OCI-LY7 (cell line): ENCODE measurements at regions not wholly inside any gene's neighbourhood (a gene's known extent, or its start where the extent isn't known, plus 50 kb on each side); places are given as distances from the start of the nearest gene placed in this dataset.
"Not testable (repeated sequence)": the region's sequence is repeated elsewhere in the genome, so short reads cannot be mapped to it uniquely, and the experiment has no call there.

Source experiments
- BruUV-seq: library from RNA; stranded (reverse); fragments of 400-500 nt; replicated peaks from 2 replicates; lab custom pipeline; 2021; lab: Mats Ljungman, UMichigan
- CTCF ChIA-PET: fragments of 300-600 bp; sonication (Branson Sonifier 250); formaldehyde crosslinking; loops from one replicate; lab custom pipeline; 2022; ENCODE audit warnings: antibody characterized with exemption; ENCODE audit not compliant: unreplicated experiment; lab: Charles Lee
- POLR2A ChIA-PET: fragments of 300-600 bp; sonication (Branson Sonifier 250); formaldehyde crosslinking; loops from one replicate; lab custom pipeline; 2022; ENCODE audit warnings: antibody characterized with exemption; lab: Charles Lee
- DNase-seq: peaks from one replicate; pipeline ENCODE4 v3.0.0-alpha.2; 2015; ENCODE audit warnings: low spot score
- H2AFZ ChIP-seq: fragments of 200-600 bp; sonication (generic), shearing (Covaris generic); 2 replicates; pipeline ENCODE4 v1.6.1; 2014; ENCODE audit warnings: mild to moderate bottlenecking, antibody characterized with exemption, low read length, moderate library complexity
- H3K27ac ChIP-seq: fragments of 200-600 bp; sonication (generic); 2 replicates; pipeline ENCODE4 v1.5.1; 2014; ENCODE audit warnings: mixed run types, low read depth, mild to moderate bottlenecking, moderate library complexity, low read length, inconsistent platforms; ENCODE audit not compliant: poor library complexity, severe bottlenecking
- H3K36me3 ChIP-seq: fragments of 200-600 bp; sonication (generic); 2 replicates; pipeline ENCODE4 v1.6.1; 2014; ENCODE audit warnings: mild to moderate bottlenecking, antibody characterized with exemption, low read length, moderate library complexity, mixed read lengths; ENCODE audit not compliant: insufficient read depth
- H3K4me1 ChIP-seq: fragments of 200-600 bp; sonication (generic); 2 replicates; pipeline ENCODE4 v1.5.1; 2014; ENCODE audit warnings: mild to moderate bottlenecking, low read length; ENCODE audit not compliant: insufficient read depth, poor library complexity, severe bottlenecking
- H3K4me2 ChIP-seq: fragments of 200-600 bp; sonication (generic); 2 replicates; pipeline ENCODE4 v1.6.1; 2014; ENCODE audit warnings: mild to moderate bottlenecking, low read length
- H3K4me3 ChIP-seq: fragments of 200-600 bp; sonication (generic); 2 replicates; pipeline ENCODE4 v1.5.1; 2014; ENCODE audit warnings: mild to moderate bottlenecking, low read depth, low read length; ENCODE audit not compliant: poor library complexity, severe bottlenecking
- H3K79me2 ChIP-seq: fragments of 200-600 bp; sonication (generic); 2 replicates; pipeline ENCODE4 v1.6.1; 2016; ENCODE audit warnings: low read depth, mild to moderate bottlenecking, low read length, moderate library complexity, mixed read lengths; ENCODE audit not compliant: insufficient read depth
- H3K9me2 ChIP-seq: fragments of 200-600 bp; sonication (generic); 2 replicates; pipeline ENCODE4 v1.6.1; 2016; ENCODE audit warnings: mild to moderate bottlenecking, low read length, mixed read lengths; ENCODE audit not compliant: insufficient read depth
- H3K9me3 ChIP-seq: fragments of 200-600 bp; sonication (generic); 2 replicates; pipeline ENCODE4 v1.6.1; 2014; ENCODE audit warnings: mild to moderate bottlenecking, mixed run types, low read length, mixed read lengths
- H4K20me1 ChIP-seq: fragments of 200-600 bp; sonication (generic); 2 replicates; pipeline ENCODE4 v1.6.1; 2014; ENCODE audit warnings: mild to moderate bottlenecking, antibody characterized with exemption, low read length, moderate library complexity, mixed read lengths; ENCODE audit not compliant: insufficient read depth
- EZH2phosphoT487 ChIP-seq: fragments of 200-600 bp; sonication (generic); IDR thresholded peaks from 2 replicates; pipeline ENCODE4 v1.6.1; 2018; ENCODE audit warnings: low read depth, borderline replicate concordance, mild to moderate bottlenecking, mixed run types, antibody characterized with exemption, low read length, moderate library complexity, mixed read lengths
- intact Hi-C: fragments of 100-400 bp; cut with micrococcal nuclease; formaldehyde crosslinking; loops from one replicate; pipeline ENCODE4 v1.10.0; 2022; ENCODE audit not compliant: unreplicated experiment
- TF ChIP-seq, protein P1 (sequence below): fragments of 200-600 bp; sonication (generic); conservative IDR thresholded peaks from 2 replicates; pipeline ENCODE4 v1.5.1; 2014; ENCODE audit warnings: mild to moderate bottlenecking, antibody characterized with exemption, low read length, moderate library complexity, mixed read lengths

DNA sequence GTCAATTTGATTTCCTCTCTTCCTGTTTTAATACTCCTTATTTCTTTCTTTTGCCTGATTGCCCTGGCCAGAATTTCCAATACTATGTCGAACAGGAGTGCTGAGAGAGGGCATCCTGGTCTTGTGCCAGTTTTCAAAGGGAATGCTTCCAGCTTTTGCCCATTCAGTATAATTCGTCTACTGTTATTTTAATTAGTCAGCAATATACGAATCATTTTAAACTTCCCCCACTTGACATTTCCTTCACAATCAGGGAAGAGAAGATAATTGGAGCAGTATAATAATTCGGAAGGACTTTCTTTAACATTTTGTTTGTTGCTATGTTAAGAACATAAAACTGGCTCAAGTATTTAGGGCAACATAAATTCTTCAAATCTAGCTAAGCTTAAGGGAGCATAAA lies 860.3 kb upstream of the SLC35B3 start:
- Histone ChIP-seq H3K79me2 (no peaks in the 10 kb centered on the region), H4K20me1 (no peaks in the 10 kb centered on the region), H3K4me3 (no peak overlapping the region), H3K9me3 (no peaks in the 10 kb centered on the region), H3K36me3 (no peaks in the 10 kb centered on the region), H3K4me1 (no peaks in the 10 kb centered on the region), H2AFZ (no peak overlapping the region), H3K27ac (no peak overlapping the region), H3K4me2 (no peak overlapping the region), H3K9me2 (no peaks in the 10 kb centered on the region)
- ChIA-PET POLR2A (no interaction called here), CTCF (no interaction called here)
- intact Hi-C loops: no loop called here
- TF ChIP-seq, protein P1, sequence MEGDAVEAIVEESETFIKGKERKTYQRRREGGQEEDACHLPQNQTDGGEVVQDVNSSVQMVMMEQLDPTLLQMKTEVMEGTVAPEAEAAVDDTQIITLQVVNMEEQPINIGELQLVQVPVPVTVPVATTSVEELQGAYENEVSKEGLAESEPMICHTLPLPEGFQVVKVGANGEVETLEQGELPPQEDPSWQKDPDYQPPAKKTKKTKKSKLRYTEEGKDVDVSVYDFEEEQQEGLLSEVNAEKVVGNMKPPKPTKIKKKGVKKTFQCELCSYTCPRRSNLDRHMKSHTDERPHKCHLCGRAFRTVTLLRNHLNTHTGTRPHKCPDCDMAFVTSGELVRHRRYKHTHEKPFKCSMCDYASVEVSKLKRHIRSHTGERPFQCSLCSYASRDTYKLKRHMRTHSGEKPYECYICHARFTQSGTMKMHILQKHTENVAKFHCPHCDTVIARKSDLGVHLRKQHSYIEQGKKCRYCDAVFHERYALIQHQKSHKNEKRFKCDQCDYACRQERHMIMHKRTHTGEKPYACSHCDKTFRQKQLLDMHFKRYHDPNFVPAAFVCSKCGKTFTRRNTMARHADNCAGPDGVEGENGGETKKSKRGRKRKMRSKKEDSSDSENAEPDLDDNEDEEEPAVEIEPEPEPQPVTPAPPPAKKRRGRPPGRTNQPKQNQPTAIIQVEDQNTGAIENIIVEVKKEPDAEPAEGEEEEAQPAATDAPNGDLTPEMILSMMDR: no peak
- no peak for TF ChIP-seq EZH2phosphoT487
- no TSS peak for BruUV-seq
- no peak for DNase-seq

- Histone ChIP-seq H2AFZ (no peak overlapping the region), H3K4me3 (no peak overlapping the region), H3K4me2 (no peak overlapping the region), H3K36me3 (no peaks in the 10 kb centered on the region), H3K79me2 (no peaks in the 10 kb centered on the region), H4K20me1 (no peaks in the 10 kb centered on the region), H3K9me3 (no peaks in the 10 kb centered on the region), H3K4me1 (no peaks in the 10 kb centered on the region), H3K9me2 (no peaks in the 10 kb centered on the region), H3K27ac (no peak overlapping the region)
- CTCF ChIA-PET: no interaction called here
- TF ChIP-seq EZH2phosphoT487: no peak
- TF ChIP-seq, protein P1: no peak
- intact Hi-C loops: no loop called here
- BruUV-seq: no TSS peak
- no peak for DNase-seq
- POLR2A ChIA-PET: no interaction called here
These were observed 857.6 kb upstream of the SLC35B3 start for GRCh38 chr6:9292975-9293374.

GRCh38 chr6:9290342-9290741 lies 855.0 kb upstream of the SLC35B3 start:
- DNase-seq, H3K36me3 ChIP-seq, intact Hi-C loops, H3K9me2 ChIP-seq, H3K27ac ChIP-seq, CTCF ChIA-PET, BruUV-seq, H3K79me2 ChIP-seq, POLR2A ChIA-PET, H3K4me1 ChIP-seq, H4K20me1 ChIP-seq, H3K9me3 ChIP-seq, H3K4me2 ChIP-seq, H3K4me3 ChIP-seq, H2AFZ ChIP-seq: not testable (repeated sequence)
